CD4-positive, alpha-beta T cell treated with Interleukin-17A for 4 hours (primary cell): ENCODE measurements at regions not wholly inside any gene's neighbourhood (a gene's known extent, or its start where the extent isn't known, plus 50 kb on each side); places are given as distances from the start of the nearest gene placed in this dataset.

Experiments
- DNase-seq: peaks from one replicate; pipeline ENCODE4 v3.0.0-alpha.2; 2020; ENCODE audit warnings: mixed read lengths

GRCh38 chr1:30511991-30512913 lies 211.1 kb downstream of the MATN1 start:
- DNase-seq = no peak

- no peak for DNase-seq
Measured at GRCh38 chr1:30511563-30511962, 211.8 kb downstream of the MATN1 start.

GRCh38 chr1:30511106-30511505 lies 212.3 kb downstream of the MATN1 start:
- DNase-seq = no peak

GRCh38 chr1:30509670-30510069 lies 213.7 kb downstream of the MATN1 start:
- no peak for DNase-seq

- DNase-seq = no peak
Measured at GRCh38 chr1:30508611-30509010, 214.8 kb downstream of the MATN1 start.

GRCh38 chr1:30508175-30508448 lies 215.3 kb downstream of the MATN1 start:
- DNase-seq = no peak

GRCh38 chr1:30507401-30508174 lies 215.8 kb downstream of the MATN1 start:
- no peak for DNase-seq

GRCh38 chr1:30507016-30507312 lies 216.4 kb downstream of the MATN1 start:
- no peak for DNase-seq

GRCh38 chr1:30506291-30507015 lies 216.9 kb downstream of the MATN1 start:
- no peak for DNase-seq

GRCh38 chr1:30505853-30506252 lies 217.5 kb downstream of the MATN1 start:
- no peak for DNase-seq

- DNase-seq = no peak
Measured at GRCh38 chr1:30492451-30492850, 230.9 kb downstream of the MATN1 start.

GRCh38 chr1:30491831-30492230 lies 231.6 kb downstream of the MATN1 start:
- DNase-seq = no peak

- no peak for DNase-seq
Measured at GRCh38 chr1:30490554-30491053, 232.8 kb downstream of the MATN1 start.

- DNase-seq = no peak
Measured at GRCh38 chr1:30489737-30490389, 233.5 kb downstream of the MATN1 start.

- no peak for DNase-seq
Measured at GRCh38 chr1:30488324-30488913, 235.0 kb downstream of the MATN1 start.

GRCh38 chr1:30487042-30487441 lies 236.3 kb downstream of the MATN1 start:
- no peak for DNase-seq

- no peak for DNase-seq
Measured at GRCh38 chr1:30485072-30485471, 238.3 kb downstream of the MATN1 start.

GRCh38 chr1:30484668-30485067 lies 238.7 kb downstream of the MATN1 start:
- DNase-seq = no peak

- DNase-seq = no peak
Measured at GRCh38 chr1:30479575-30479974, 243.8 kb downstream of the MATN1 start.

- DNase-seq = no peak
Measured at GRCh38 chr1:30478799-30479563, 244.4 kb downstream of the MATN1 start.

GRCh38 chr1:30478283-30478682 lies 245.1 kb downstream of the MATN1 start:
- no peak for DNase-seq

- DNase-seq = no peak
Measured at GRCh38 chr1:30477588-30477987, 245.8 kb downstream of the MATN1 start.
